Stomach (tissue), 8 donors: ENCODE measurements at regions not wholly inside any gene's neighbourhood (a gene's known extent, or its start where the extent isn't known, plus 50 kb on each side); places are given as distances from the start of the nearest gene placed in this dataset.

Experiments
- DNase-seq, 2 donors: peaks; one replicate each; pipeline versions ENCODE4 v3.0.0 to v3.0.0-alpha.2; 2013 to 2019
- H3K27ac ChIP-seq, 5 donors: fragments of 200-600 bp in 4 of 5; sonication (generic) in 4 of 5; one replicate each; pipeline ENCODE4 v1.5.1; 2013 to 2019; ENCODE audit warnings: mild to moderate bottlenecking in 1 of 5, moderate library complexity in 1 of 5
- H3K27me3 ChIP-seq, 3 donors: fragments of 200-600 bp; sonication (generic); one replicate each; pipeline ENCODE4 v1.5.1; 2017 to 2019; ENCODE audit warnings: mixed run types in 1 of 3
- H3K36me3 ChIP-seq, 4 donors: fragments of 200-600 bp; sonication (generic); 1 replicate in 3 of 4; 2 replicates in 1 of 4; pipeline ENCODE4 v1.5.1; 2016 to 2019
- H3K4me1 ChIP-seq, 4 donors: fragments of 200-600 bp; sonication (generic); one replicate each; pipeline ENCODE4 v1.5.1; 2016 to 2019
- H3K4me3 ChIP-seq, 4 donors: fragments of 200-600 bp; sonication (generic) in 3 of 4; one replicate each; pipeline ENCODE4 v1.5.1; 2016 to 2019; ENCODE audit warnings: mild to moderate bottlenecking in 1 of 4
- H3K9me3 ChIP-seq, 4 donors: fragments of 200-600 bp; sonication (generic); one replicate each; pipeline ENCODE4 v1.5.1; 2016 to 2019
- EP300 ChIP-seq: sonication (generic); formaldehyde crosslinking; IDR thresholded peaks from one replicate; pipeline ENCODE4 v1.6.1; 2017; ENCODE audit warnings: antibody characterized with exemption
- POLR2A ChIP-seq, 4 donors: fragments of 450-650 bp; IDR thresholded peaks; one replicate each; pipeline ENCODE4 v1.6.1; 2016; ENCODE audit warnings: antibody characterized with exemption in 4 of 4, control low read depth in 2 of 4, mild to moderate bottlenecking in 1 of 4, moderate library complexity in 1 of 4
- POLR2AphosphoS5 ChIP-seq, 3 donors: sonication (generic); formaldehyde crosslinking; IDR thresholded peaks; one replicate each; pipeline ENCODE4 v1.6.1; 2016; ENCODE audit warnings: antibody characterized with exemption in 3 of 3
- WGBS, 5 donors: extraction: QIAGEN DNeasy Blood & Tissue Kit in 3 of 5; methylation state at CpG; one replicate each; pipeline versions ENCODE4 v1.1.5 to v1.1.7; 2013 to 2018; 5-methylcytosine and 5-hydroxymethylcytosine counted together
- intact Hi-C: fragments of 100-400 bp; cut with DNase I; formaldehyde crosslinking; loops from one replicate; pipeline ENCODE4 v1.15.1; 2023; ENCODE audit warnings: low total_unique reads
- TF ChIP-seq, protein P1 (sequence below), 7 experiments: fragments of 450-650 bp in 4 of 7; fragments of 200-600 bp in 3 of 7; sonication (generic) in 3 of 7; IDR thresholded peaks; one replicate each; pipeline ENCODE4 v1.5.1; 2016 to 2019; ENCODE audit warnings: antibody characterized with exemption in 7 of 7, control low read depth in 2 of 7, mild to moderate bottlenecking in 1 of 7
- donor health status: healthy with polysubstance abuse.
- donor health status: Bipolar disorder and iron deficiency.
- donor health status: healthy.

GRCh38 chr4:41478518-41478917 is 59.4 kb upstream of the LIMCH1 start:
- intact Hi-C loops, result no loop called here
- Histone ChIP-seq H3K9me3 (no peaks in the 10 kb centered on the region), H3K36me3 (no peaks in the 10 kb centered on the region), H3K4me1 (no peaks in the 10 kb centered on the region), H3K27ac (no peak overlapping the region), H3K27me3 (no peaks in the 10 kb centered on the region), H3K4me3 (no peak overlapping the region)
- 73 to 88% (median 84%) methylated on average over 3 of the region's 3 CpGs for WGBS, 5 donors
- TF ChIP-seq POLR2A (IDR thresholded peaks at IDR 0.05) (no peak), EP300 (no peak), POLR2AphosphoS5 (IDR thresholded peaks at IDR 0.05) (no peak)
- TF ChIP-seq, protein P1, sequence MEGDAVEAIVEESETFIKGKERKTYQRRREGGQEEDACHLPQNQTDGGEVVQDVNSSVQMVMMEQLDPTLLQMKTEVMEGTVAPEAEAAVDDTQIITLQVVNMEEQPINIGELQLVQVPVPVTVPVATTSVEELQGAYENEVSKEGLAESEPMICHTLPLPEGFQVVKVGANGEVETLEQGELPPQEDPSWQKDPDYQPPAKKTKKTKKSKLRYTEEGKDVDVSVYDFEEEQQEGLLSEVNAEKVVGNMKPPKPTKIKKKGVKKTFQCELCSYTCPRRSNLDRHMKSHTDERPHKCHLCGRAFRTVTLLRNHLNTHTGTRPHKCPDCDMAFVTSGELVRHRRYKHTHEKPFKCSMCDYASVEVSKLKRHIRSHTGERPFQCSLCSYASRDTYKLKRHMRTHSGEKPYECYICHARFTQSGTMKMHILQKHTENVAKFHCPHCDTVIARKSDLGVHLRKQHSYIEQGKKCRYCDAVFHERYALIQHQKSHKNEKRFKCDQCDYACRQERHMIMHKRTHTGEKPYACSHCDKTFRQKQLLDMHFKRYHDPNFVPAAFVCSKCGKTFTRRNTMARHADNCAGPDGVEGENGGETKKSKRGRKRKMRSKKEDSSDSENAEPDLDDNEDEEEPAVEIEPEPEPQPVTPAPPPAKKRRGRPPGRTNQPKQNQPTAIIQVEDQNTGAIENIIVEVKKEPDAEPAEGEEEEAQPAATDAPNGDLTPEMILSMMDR (IDR thresholded peaks at IDR 0.05), result no peak
- no peak for DNase-seq

DNA sequence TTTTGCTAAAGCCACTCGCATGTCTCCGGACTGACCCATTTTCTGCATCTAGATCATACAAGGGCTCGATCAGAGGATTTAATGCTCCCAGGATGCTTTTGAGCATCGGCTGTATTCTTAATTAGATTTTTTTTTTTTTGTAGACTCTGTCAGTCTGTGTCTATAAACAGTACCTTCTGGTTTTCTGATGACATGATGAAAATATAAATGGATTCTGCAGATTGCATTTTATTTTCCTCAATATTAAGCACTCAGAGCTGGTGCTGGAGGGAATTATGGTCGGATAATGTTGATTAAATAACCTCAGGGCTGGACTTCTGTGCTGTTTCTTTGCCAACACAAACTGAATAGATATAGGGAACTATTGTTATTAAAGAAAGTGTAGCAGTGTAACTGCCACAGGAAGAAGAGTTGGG is 57.1 kb upstream of the LIMCH1 start:
- no peaks in the 10 kb centered on the region for H3K36me3 ChIP-seq
- DNase-seq, result no peak
- H3K27ac ChIP-seq, result no peak overlapping the region
- H3K27me3 ChIP-seq, result no peaks in the 10 kb centered on the region
- 63 to 72% (median 68%) methylated on average over 5 of the region's 5 CpGs for WGBS, 5 donors
- no peak overlapping the region for H3K4me3 ChIP-seq
- H3K4me1 ChIP-seq, result no peaks in the 10 kb centered on the region
- H3K9me3 ChIP-seq, result no peaks in the 10 kb centered on the region
- intact Hi-C loops, result no loop called here
- TF ChIP-seq EP300 (no peak), POLR2AphosphoS5 (IDR thresholded peaks at IDR 0.05) (no peak), POLR2A (IDR thresholded peaks at IDR 0.05) (no peak)
- TF ChIP-seq, protein P1 (IDR thresholded peaks at IDR 0.05), result no peak

DNA sequence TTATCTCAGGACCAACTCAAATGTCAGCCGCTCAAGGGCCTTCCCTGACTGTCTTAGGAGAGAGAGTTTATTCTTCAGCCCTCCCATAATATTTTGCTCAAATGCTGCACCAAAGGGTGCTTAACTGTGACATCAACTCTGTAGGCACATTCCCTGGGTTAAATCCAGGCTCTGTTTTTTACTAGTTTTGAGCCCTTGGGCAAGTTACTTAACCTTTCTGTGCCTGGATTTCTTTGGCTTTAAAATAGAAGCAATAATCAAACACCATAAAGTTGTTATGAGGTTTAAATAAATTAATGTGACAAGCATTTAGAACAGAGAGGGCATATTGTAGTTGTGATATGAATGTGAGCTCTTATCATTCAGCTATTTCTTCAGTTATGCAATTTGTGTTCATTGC is 54.2 kb upstream of the LIMCH1 start:
- H3K4me1 ChIP-seq, result no peaks in the 10 kb centered on the region
- no peak overlapping the region for H3K27ac ChIP-seq
- no peaks in the 10 kb centered on the region for H3K9me3 ChIP-seq
- 73 to 87% (median 81%) methylated on average over 1 of the region's 1 CpG for WGBS, 5 donors
- TF ChIP-seq, protein P1 (IDR thresholded peaks at IDR 0.05), result no peak
- TF ChIP-seq EP300 (no peak), POLR2AphosphoS5 (IDR thresholded peaks at IDR 0.05) (no peak), POLR2A (IDR thresholded peaks at IDR 0.05) (no peak)
- DNase-seq, result no peak
- intact Hi-C loops, result no loop called here
- no peaks in the 10 kb centered on the region for H3K27me3 ChIP-seq
- H3K4me3 ChIP-seq, result no peak overlapping the region
- no peaks in the 10 kb centered on the region for H3K36me3 ChIP-seq

- Histone ChIP-seq H3K36me3 (no peaks in the 10 kb centered on the region), H3K27ac (no peak overlapping the region), H3K4me3 (no peak overlapping the region), H3K4me1 (no peaks in the 10 kb centered on the region), H3K27me3 (no peaks in the 10 kb centered on the region), H3K9me3 (no peaks in the 10 kb centered on the region)
- no peak for TF ChIP-seq POLR2AphosphoS5 (IDR thresholded peaks at IDR 0.05)
- no peak for TF ChIP-seq POLR2A (IDR thresholded peaks at IDR 0.05)
- TF ChIP-seq EP300, result no peak
- TF ChIP-seq, protein P1 (IDR thresholded peaks at IDR 0.05), result no peak
- intact Hi-C loops, result no loop called here
- 50 to 72% (median 56%) methylated on average over 1 of the region's 1 CpG for WGBS, 5 donors
- DNase-seq, result no peak
Measured at GRCh38 chr4:41485041-41485440, 52.9 kb upstream of the LIMCH1 start.
